ENCODE measurements at regions not wholly inside any gene's neighbourhood (a gene's known extent, or its start where the extent isn't known, plus 50 kb on each side); places are given as distances from the start of the nearest gene placed in this dataset.

GRCh38 chr6:16979677-16980370 lies 122.0 kb upstream of the STMND1 start:
- TF ChIP-seq, protein P1, sequence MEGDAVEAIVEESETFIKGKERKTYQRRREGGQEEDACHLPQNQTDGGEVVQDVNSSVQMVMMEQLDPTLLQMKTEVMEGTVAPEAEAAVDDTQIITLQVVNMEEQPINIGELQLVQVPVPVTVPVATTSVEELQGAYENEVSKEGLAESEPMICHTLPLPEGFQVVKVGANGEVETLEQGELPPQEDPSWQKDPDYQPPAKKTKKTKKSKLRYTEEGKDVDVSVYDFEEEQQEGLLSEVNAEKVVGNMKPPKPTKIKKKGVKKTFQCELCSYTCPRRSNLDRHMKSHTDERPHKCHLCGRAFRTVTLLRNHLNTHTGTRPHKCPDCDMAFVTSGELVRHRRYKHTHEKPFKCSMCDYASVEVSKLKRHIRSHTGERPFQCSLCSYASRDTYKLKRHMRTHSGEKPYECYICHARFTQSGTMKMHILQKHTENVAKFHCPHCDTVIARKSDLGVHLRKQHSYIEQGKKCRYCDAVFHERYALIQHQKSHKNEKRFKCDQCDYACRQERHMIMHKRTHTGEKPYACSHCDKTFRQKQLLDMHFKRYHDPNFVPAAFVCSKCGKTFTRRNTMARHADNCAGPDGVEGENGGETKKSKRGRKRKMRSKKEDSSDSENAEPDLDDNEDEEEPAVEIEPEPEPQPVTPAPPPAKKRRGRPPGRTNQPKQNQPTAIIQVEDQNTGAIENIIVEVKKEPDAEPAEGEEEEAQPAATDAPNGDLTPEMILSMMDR (IDR thresholded peaks at IDR 0.05): no peak
- Mint-ChIP-seq H3K27ac (no peak overlapping the region), H3K4me3 (no peak overlapping the region), H3K36me3 (no peaks in the 10 kb centered on the region), H3K27me3 (ENCODE audit: low read depth in 2 of 2) (peaks cover 40 to 65% of the 10 kb centered on the region in 2 donors), H3K4me1 (peaks cover 13 to 21% of the 10 kb centered on the region in 2 donors), H3K9me3 (peaks cover 0 to 2% of the 10 kb centered on the region in 2 donors)
- Histone ChIP-seq H3K9me3 (ENCODE audit: control insufficient read depth, insufficient read depth, low read length) (no peaks in the 10 kb centered on the region), H3K36me3 (ENCODE audit: control insufficient read depth, insufficient read depth, low read length) (no peaks in the 10 kb centered on the region), H3K27me3 (ENCODE audit: control insufficient read depth, insufficient read depth, low read length) (no peaks in the 10 kb centered on the region), H3K4me1 (ENCODE audit: control insufficient read depth, insufficient read depth, low read length) (no peaks in the 10 kb centered on the region), H3K4me3 (ENCODE audit: low read length) (no peak overlapping the region), H3K27ac (ENCODE audit: low read length) (no peak overlapping the region)
- 78% methylated on average over 7 of the region's 7 CpGs for WGBS (ENCODE audit: insufficient coverage)
- intact Hi-C loops (cut with micrococcal nuclease): no loop called here
- peak; percentile 27 to 66 (median 60) for ATAC-seq
- no peak for DNase-seq

- no peak overlapping the region for H3K27ac Mint-ChIP-seq
- no peaks in the 10 kb centered on the region for H3K27me3 ChIP-seq (ENCODE audit: control insufficient read depth, insufficient read depth, low read length)
- H3K27ac ChIP-seq (ENCODE audit: low read length): no peak overlapping the region
- H3K36me3 ChIP-seq (ENCODE audit: control insufficient read depth, insufficient read depth, low read length): no peaks in the 10 kb centered on the region
- H3K27me3 Mint-ChIP-seq (ENCODE audit: low read depth in 2 of 2): peaks cover 35 to 56% of the 10 kb centered on the region in 2 donors
- no peak overlapping the region for H3K4me3 Mint-ChIP-seq
- TF ChIP-seq, protein P1 (IDR thresholded peaks at IDR 0.05): no peak
- peaks cover 13 to 21% of the 10 kb centered on the region in 2 donors for H3K4me1 Mint-ChIP-seq
- H3K9me3 ChIP-seq (ENCODE audit: control insufficient read depth, insufficient read depth, low read length): no peaks in the 10 kb centered on the region
- H3K4me1 ChIP-seq (ENCODE audit: control insufficient read depth, insufficient read depth, low read length): no peaks in the 10 kb centered on the region
- intact Hi-C loops (cut with micrococcal nuclease): no loop called here
- ATAC-seq: no peak
- H3K36me3 Mint-ChIP-seq: no peaks in the 10 kb centered on the region
- no peak overlapping the region for H3K4me3 ChIP-seq (ENCODE audit: low read length)
- DNase-seq: no peak
- peaks cover 0 to 2% of the 10 kb centered on the region in 2 donors for H3K9me3 Mint-ChIP-seq
Observed at GRCh38 chr6:16978686-16979085, 123.2 kb upstream of the STMND1 start.

DNA sequence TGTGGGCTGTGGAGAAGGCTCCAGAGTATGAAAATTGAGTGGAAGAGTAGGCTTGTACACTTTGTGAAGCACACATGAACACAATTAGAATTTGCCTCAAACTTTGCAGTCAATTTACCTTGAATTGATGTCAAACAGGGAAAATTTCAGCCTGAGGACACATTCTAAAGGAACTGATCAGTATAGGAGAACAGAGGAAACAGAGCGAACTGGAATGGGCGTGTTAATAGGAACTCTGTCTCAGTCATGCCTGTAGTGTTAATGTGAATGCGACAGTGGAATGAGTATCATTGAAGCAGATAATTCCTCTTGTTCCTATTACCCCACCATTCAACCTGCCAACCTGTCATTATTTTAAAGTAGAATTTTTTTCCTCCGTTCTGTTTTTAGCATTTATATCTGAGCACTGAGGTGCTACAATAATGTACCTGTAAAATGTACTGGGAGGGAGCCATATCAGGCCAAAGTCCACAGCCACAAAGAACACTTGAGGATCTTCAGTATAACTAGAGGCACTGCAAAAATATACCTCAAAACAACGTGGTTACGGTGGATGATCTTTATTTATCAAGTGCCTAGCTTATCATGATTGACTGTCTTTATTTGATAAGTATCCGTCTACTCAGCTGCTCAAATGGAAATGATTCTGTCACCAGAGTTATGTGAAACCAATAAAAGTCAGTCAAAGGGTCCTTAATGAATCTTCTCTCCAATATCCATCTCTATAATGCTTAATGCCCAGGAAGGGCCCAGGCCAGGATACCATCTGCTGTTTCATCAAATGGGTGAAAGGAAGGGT lies 125.3 kb upstream of the STMND1 start:
- Mint-ChIP-seq H3K4me1 (peaks cover 13 to 21% of the 10 kb centered on the region in 2 donors), H3K9me3 (peaks cover 0 to 2% of the 10 kb centered on the region in 2 donors), H3K27me3 (ENCODE audit: low read depth in 2 of 2) (peaks cover 46 to 65% of the 10 kb centered on the region in 2 donors), H3K27ac (no peak overlapping the region), H3K4me3 (no peak overlapping the region), H3K36me3 (no peaks in the 10 kb centered on the region)
- 96% methylated on average over 5 of the region's 7 CpGs for WGBS (ENCODE audit: insufficient coverage)
- Histone ChIP-seq H3K27me3 (ENCODE audit: control insufficient read depth, insufficient read depth, low read length) (no peaks in the 10 kb centered on the region), H3K27ac (ENCODE audit: low read length) (no peak overlapping the region), H3K9me3 (ENCODE audit: control insufficient read depth, insufficient read depth, low read length) (no peaks in the 10 kb centered on the region), H3K36me3 (ENCODE audit: control insufficient read depth, insufficient read depth, low read length) (no peaks in the 10 kb centered on the region), H3K4me3 (ENCODE audit: low read length) (no peak overlapping the region), H3K4me1 (ENCODE audit: control insufficient read depth, insufficient read depth, low read length) (no peaks in the 10 kb centered on the region)
- intact Hi-C loops (cut with micrococcal nuclease): no loop called here
- TF ChIP-seq, protein P1 (IDR thresholded peaks at IDR 0.05): no peak
- DNase-seq (no peak), ATAC-seq (no peak)
